BLaER1 (cell line): ENCODE measurements at regions not wholly inside any gene's neighbourhood (a gene's known extent, or its start where the extent isn't known, plus 50 kb on each side); places are given as distances from the start of the nearest gene placed in this dataset.

Experiments
- H3K27ac ChIP-seq: shearing (Covaris generic); formaldehyde crosslinking; 2 replicates; pipeline ENCODE4 v1.8.1; 2022
- H3K27me3 ChIP-seq: shearing (Covaris generic); formaldehyde crosslinking; 2 replicates; pipeline ENCODE4 v1.8.1; 2022
- H3K36me3 ChIP-seq: shearing (Covaris generic); formaldehyde crosslinking; 2 replicates; pipeline ENCODE4 v1.8.1; 2022
- H3K4me1 ChIP-seq: shearing (Covaris generic); formaldehyde crosslinking; 2 replicates; pipeline ENCODE4 v1.8.1; 2022
- H3K4me2 ChIP-seq: shearing (Covaris generic); formaldehyde crosslinking; 2 replicates; pipeline ENCODE4 v1.8.1; 2022
- H3K4me3 ChIP-seq: shearing (Covaris generic); formaldehyde crosslinking; 2 replicates; pipeline ENCODE4 v1.8.1; 2022
- H3K9ac ChIP-seq: shearing (Covaris generic); formaldehyde crosslinking; 2 replicates; pipeline ENCODE4 v1.8.1; 2022
- H3K9me3 ChIP-seq: shearing (Covaris generic); formaldehyde crosslinking; 2 replicates; pipeline ENCODE4 v1.8.1; 2022
- H4K20me1 ChIP-seq: shearing (Covaris generic); formaldehyde crosslinking; 2 replicates; pipeline ENCODE4 v1.8.1; 2022
- Cebpa-rat ChIP-seq: shearing (Covaris generic); IDR thresholded peaks from 2 replicates; pipeline ENCODE4 v1.8.1; 2022

GRCh38 chr2:191476901-191477300 is 201.0 kb upstream of the NABP1 start:
- Histone ChIP-seq H3K4me3 (no peak overlapping the region), H3K4me1 (no peaks in the 10 kb centered on the region), H3K9me3 (peaks cover 10% of the 10 kb centered on the region), H4K20me1 (no peaks in the 10 kb centered on the region), H3K4me2 (no peak overlapping the region), H3K27ac (no peak overlapping the region), H3K9ac (no peak overlapping the region), H3K27me3 (no peaks in the 10 kb centered on the region), H3K36me3 (no peaks in the 10 kb centered on the region)
- no peak for TF ChIP-seq Cebpa-rat

GRCh38 chr2:191478799-191479679 is 198.9 kb upstream of the NABP1 start:
- H3K27ac ChIP-seq, result no peak overlapping the region
- no peaks in the 10 kb centered on the region for H3K36me3 ChIP-seq
- no peak overlapping the region for H3K4me2 ChIP-seq
- no peaks in the 10 kb centered on the region for H4K20me1 ChIP-seq
- no peak overlapping the region for H3K4me3 ChIP-seq
- no peaks in the 10 kb centered on the region for H3K4me1 ChIP-seq
- no peaks in the 10 kb centered on the region for H3K27me3 ChIP-seq
- peaks cover 32% of the 10 kb centered on the region for H3K9me3 ChIP-seq
- no peak for TF ChIP-seq Cebpa-rat
- no peak overlapping the region for H3K9ac ChIP-seq

- no peaks in the 10 kb centered on the region for H3K27me3 ChIP-seq
- no peak overlapping the region for H3K4me3 ChIP-seq
- no peaks in the 10 kb centered on the region for H3K36me3 ChIP-seq
- H3K4me1 ChIP-seq, result no peaks in the 10 kb centered on the region
- no peak overlapping the region for H3K27ac ChIP-seq
- no peak for TF ChIP-seq Cebpa-rat
- no peak overlapping the region for H3K9ac ChIP-seq
- H3K4me2 ChIP-seq, result no peak overlapping the region
- H3K9me3 ChIP-seq, result peaks cover 35% of the 10 kb centered on the region
- no peaks in the 10 kb centered on the region for H4K20me1 ChIP-seq
Observed at GRCh38 chr2:191479680-191480023, 198.3 kb upstream of the NABP1 start.

GRCh38 chr2:191481305-191482070 is 196.4 kb upstream of the NABP1 start:
- no peak for TF ChIP-seq Cebpa-rat
- H3K27ac ChIP-seq, result no peak overlapping the region
- no peaks in the 10 kb centered on the region for H3K27me3 ChIP-seq
- H3K4me3 ChIP-seq, result no peak overlapping the region
- H3K9ac ChIP-seq, result no peak overlapping the region
- H3K4me1 ChIP-seq, result no peaks in the 10 kb centered on the region
- no peak overlapping the region for H3K4me2 ChIP-seq
- H3K36me3 ChIP-seq, result no peaks in the 10 kb centered on the region
- peaks cover 35% of the 10 kb centered on the region for H3K9me3 ChIP-seq
- H4K20me1 ChIP-seq, result no peaks in the 10 kb centered on the region

GRCh38 chr2:191483117-191483516 is 194.8 kb upstream of the NABP1 start:
- Histone ChIP-seq H3K9me3 (peaks cover 35% of the 10 kb centered on the region), H3K4me3 (no peak overlapping the region), H3K27me3 (no peaks in the 10 kb centered on the region), H3K27ac (no peak overlapping the region), H3K4me1 (no peaks in the 10 kb centered on the region), H3K9ac (no peak overlapping the region), H4K20me1 (no peaks in the 10 kb centered on the region), H3K4me2 (no peak overlapping the region), H3K36me3 (no peaks in the 10 kb centered on the region)
- TF ChIP-seq Cebpa-rat, result no peak

GRCh38 chr2:191486584-191487320 is 191.2 kb upstream of the NABP1 start:
- Histone ChIP-seq H3K4me2 (no peak overlapping the region), H3K27me3 (no peaks in the 10 kb centered on the region), H3K36me3 (no peaks in the 10 kb centered on the region), H3K4me3 (no peak overlapping the region), H4K20me1 (no peaks in the 10 kb centered on the region), H3K27ac (no peak overlapping the region), H3K9ac (no peak overlapping the region), H3K9me3 (peaks cover 26% of the 10 kb centered on the region), H3K4me1 (no peaks in the 10 kb centered on the region)
- no peak for TF ChIP-seq Cebpa-rat

- H3K27ac ChIP-seq, result no peak overlapping the region
Observed at GRCh38 chr2:191488135-191488534, 189.8 kb upstream of the NABP1 start.

GRCh38 chr2:191489177-191489576 is 188.8 kb upstream of the NABP1 start:
- Histone ChIP-seq H3K9me3 (peaks cover 2% of the 10 kb centered on the region), H4K20me1 (no peaks in the 10 kb centered on the region), H3K4me2 (no peak overlapping the region), H3K36me3 (no peaks in the 10 kb centered on the region), H3K27ac (no peak overlapping the region), H3K9ac (no peak overlapping the region), H3K4me3 (no peak overlapping the region), H3K27me3 (no peaks in the 10 kb centered on the region), H3K4me1 (no peaks in the 10 kb centered on the region)
- TF ChIP-seq Cebpa-rat, result no peak

More at GRCh38 chr2:191488135-191488534, 189.8 kb upstream of the NABP1 start:
- H3K9me3 ChIP-seq, result peaks cover 12% of the 10 kb centered on the region
- H3K36me3 ChIP-seq, result no peaks in the 10 kb centered on the region
- TF ChIP-seq Cebpa-rat, result no peak
- no peaks in the 10 kb centered on the region for H4K20me1 ChIP-seq
- H3K4me1 ChIP-seq, result no peaks in the 10 kb centered on the region
- H3K4me2 ChIP-seq, result no peak overlapping the region
- H3K27me3 ChIP-seq, result no peaks in the 10 kb centered on the region
- no peak overlapping the region for H3K4me3 ChIP-seq
- no peak overlapping the region for H3K9ac ChIP-seq

- no peak for TF ChIP-seq Cebpa-rat
- H3K36me3 ChIP-seq, result no peaks in the 10 kb centered on the region
- no peaks in the 10 kb centered on the region for H3K4me1 ChIP-seq
- no peak overlapping the region for H3K4me2 ChIP-seq
- no peaks in the 10 kb centered on the region for H3K9me3 ChIP-seq
- H3K27me3 ChIP-seq, result no peaks in the 10 kb centered on the region
- no peak overlapping the region for H3K4me3 ChIP-seq
- H4K20me1 ChIP-seq, result no peaks in the 10 kb centered on the region
- no peak overlapping the region for H3K27ac ChIP-seq
- no peak overlapping the region for H3K9ac ChIP-seq
Observed at GRCh38 chr2:191496838-191497237, 181.1 kb upstream of the NABP1 start.

- TF ChIP-seq Cebpa-rat, result no peak
- no peak overlapping the region for H3K4me3 ChIP-seq
- no peaks in the 10 kb centered on the region for H3K4me1 ChIP-seq
- no peaks in the 10 kb centered on the region for H3K36me3 ChIP-seq
- no peaks in the 10 kb centered on the region for H4K20me1 ChIP-seq
- H3K9me3 ChIP-seq, result no peaks in the 10 kb centered on the region
- H3K4me2 ChIP-seq, result no peak overlapping the region
- no peak overlapping the region for H3K27ac ChIP-seq
- H3K9ac ChIP-seq, result no peak overlapping the region
- H3K27me3 ChIP-seq, result no peaks in the 10 kb centered on the region
Observed at GRCh38 chr2:191497822-191498221, 180.1 kb upstream of the NABP1 start.
